ENCODE measurements at regions not wholly inside any gene's neighbourhood (a gene's known extent, or its start where the extent isn't known, plus 50 kb on each side); places are given as distances from the start of the nearest gene placed in this dataset.

- Histone ChIP-seq H3K4me1 (ENCODE audit: low read depth, poor library complexity, severe bottlenecking) (no peaks in the 10 kb centered on the region), H3K36me3 (ENCODE audit: insufficient read depth) (no peaks in the 10 kb centered on the region), H3K79me2 (ENCODE audit: insufficient read depth, low read depth) (no peaks in the 10 kb centered on the region), H4K20me1 (ENCODE audit: insufficient read depth) (no peaks in the 10 kb centered on the region), H3K27ac (no peak overlapping the region), H3K9ac (no peak overlapping the region), H3K4me2 (no peak overlapping the region), H3K27me3 (ENCODE audit: insufficient read depth, low read depth) (no peaks in the 10 kb centered on the region), H3K4me3 (IDR thresholded peaks at IDR 0.05; ENCODE audit: insufficient read depth, low read depth, low read length) (no peak overlapping the region), H2AFZ (ENCODE audit: low read depth) (no peak overlapping the region; the same call in 1 of the 2 replicates)
- TF ChIP-seq CTCF (conservative IDR thresholded peaks at IDR 0.05; ENCODE audit: low read depth, low read length), result no peak
Observed at GRCh38 chr4:53815281-53815680, 224.0 kb upstream of the LNX1 start.

- Histone ChIP-seq H3K4me1 (ENCODE audit: low read depth, poor library complexity, severe bottlenecking) (no peaks in the 10 kb centered on the region), H3K4me2 (no peak overlapping the region), H3K27ac (no peak overlapping the region), H2AFZ (ENCODE audit: low read depth) (no peak overlapping the region), H4K20me1 (ENCODE audit: insufficient read depth) (no peaks in the 10 kb centered on the region), H3K27me3 (ENCODE audit: insufficient read depth, low read depth) (no peaks in the 10 kb centered on the region), H3K36me3 (ENCODE audit: insufficient read depth) (no peaks in the 10 kb centered on the region), H3K4me3 (IDR thresholded peaks at IDR 0.05; ENCODE audit: insufficient read depth, low read depth, low read length) (no peak overlapping the region), H3K9ac (no peak overlapping the region), H3K79me2 (ENCODE audit: insufficient read depth, low read depth) (no peaks in the 10 kb centered on the region)
- TF ChIP-seq CTCF (conservative IDR thresholded peaks at IDR 0.05; ENCODE audit: low read depth, low read length), result no peak
Observed at GRCh38 chr4:53813998-53814397, 222.7 kb upstream of the LNX1 start.

GRCh38 chr4:53810643-53811042 is 219.4 kb upstream of the LNX1 start:
- TF ChIP-seq CTCF (conservative IDR thresholded peaks at IDR 0.05; ENCODE audit: low read depth, low read length), result no peak

GRCh38 chr4:53809816-53810215 is 218.5 kb upstream of the LNX1 start:
- Histone ChIP-seq H3K4me1 (ENCODE audit: low read depth, poor library complexity, severe bottlenecking) (no peaks in the 10 kb centered on the region), H3K36me3 (ENCODE audit: insufficient read depth) (no peaks in the 10 kb centered on the region), H3K27me3 (ENCODE audit: insufficient read depth, low read depth) (no peaks in the 10 kb centered on the region), H3K9ac (no peak overlapping the region), H3K4me3 (IDR thresholded peaks at IDR 0.05; ENCODE audit: insufficient read depth, low read depth, low read length) (no peak overlapping the region), H4K20me1 (ENCODE audit: insufficient read depth) (no peaks in the 10 kb centered on the region), H3K27ac (no peak overlapping the region), H3K79me2 (ENCODE audit: insufficient read depth, low read depth) (no peaks in the 10 kb centered on the region), H2AFZ (ENCODE audit: low read depth) (no peak overlapping the region), H3K4me2 (no peak overlapping the region)
- no peak for TF ChIP-seq CTCF (conservative IDR thresholded peaks at IDR 0.05; ENCODE audit: low read depth, low read length)

More at GRCh38 chr4:53810643-53811042, 219.4 kb upstream of the LNX1 start:
- Histone ChIP-seq H3K4me1 (ENCODE audit: low read depth, poor library complexity, severe bottlenecking) (no peaks in the 10 kb centered on the region), H4K20me1 (ENCODE audit: insufficient read depth) (no peaks in the 10 kb centered on the region), H2AFZ (ENCODE audit: low read depth) (no peak overlapping the region), H3K27me3 (ENCODE audit: insufficient read depth, low read depth) (no peaks in the 10 kb centered on the region), H3K27ac (no peak overlapping the region), H3K9ac (no peak overlapping the region), H3K4me2 (no peak overlapping the region), H3K79me2 (ENCODE audit: insufficient read depth, low read depth) (no peaks in the 10 kb centered on the region), H3K36me3 (ENCODE audit: insufficient read depth) (no peaks in the 10 kb centered on the region), H3K4me3 (IDR thresholded peaks at IDR 0.05; ENCODE audit: insufficient read depth, low read depth, low read length) (no peak overlapping the region)
